ENCODE measurements at regions not wholly inside any gene's neighbourhood (a gene's known extent, or its start where the extent isn't known, plus 50 kb on each side); places are given as distances from the start of the nearest gene placed in this dataset.

- TF ChIP-seq CTCF (IDR thresholded peaks at IDR 0.05) (no peak), POLR2A (IDR thresholded peaks at IDR 0.05) (no peak)
Measured at GRCh38 chr2:157087373-157088002, 170.0 kb upstream of the GALNT5 start.
